ENCODE measurements at regions not wholly inside any gene's neighbourhood (a gene's known extent, or its start where the extent isn't known, plus 50 kb on each side); places are given as distances from the start of the nearest gene placed in this dataset.

DNA sequence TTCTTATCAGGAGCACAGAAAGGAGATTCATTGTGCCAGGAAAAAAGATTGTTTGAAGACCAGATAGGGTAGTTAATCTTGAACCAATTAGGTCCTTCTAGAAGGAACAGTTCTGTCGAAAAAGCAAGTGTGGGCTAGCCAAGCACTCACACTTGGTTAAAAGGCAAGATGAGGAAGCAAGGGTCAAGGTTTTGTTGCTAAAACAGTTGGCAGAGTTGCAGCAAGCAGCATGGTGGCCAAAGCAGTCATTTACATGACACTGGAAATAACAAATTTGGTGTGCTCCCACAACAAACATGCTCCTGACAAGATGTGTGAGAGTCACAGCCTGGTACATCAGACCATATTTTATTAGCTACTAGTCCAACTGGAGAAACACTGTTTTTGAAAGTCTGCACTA is 228.0 kb upstream of the CFAP20DC start:
- DNase-seq, result no peak

DNA sequence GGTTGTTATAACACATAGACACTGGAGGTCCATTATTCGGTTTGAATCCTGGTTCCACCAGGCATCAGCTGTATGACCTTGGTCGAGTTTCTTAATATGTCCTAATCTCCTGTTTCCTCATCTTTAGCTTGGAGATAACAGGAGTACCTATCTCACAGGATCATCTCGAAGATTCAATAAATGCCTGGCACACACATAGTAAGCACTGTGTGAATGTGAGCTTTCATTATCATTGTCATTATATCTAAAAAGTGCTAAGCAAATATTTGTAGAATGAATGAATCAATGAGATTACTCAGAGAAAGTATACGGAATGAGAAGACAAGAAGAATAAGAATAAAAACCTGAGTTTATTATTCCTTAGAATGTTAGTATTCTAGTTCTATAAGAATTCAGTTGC is 227.4 kb upstream of the CFAP20DC start:
- no peak for DNase-seq

DNA sequence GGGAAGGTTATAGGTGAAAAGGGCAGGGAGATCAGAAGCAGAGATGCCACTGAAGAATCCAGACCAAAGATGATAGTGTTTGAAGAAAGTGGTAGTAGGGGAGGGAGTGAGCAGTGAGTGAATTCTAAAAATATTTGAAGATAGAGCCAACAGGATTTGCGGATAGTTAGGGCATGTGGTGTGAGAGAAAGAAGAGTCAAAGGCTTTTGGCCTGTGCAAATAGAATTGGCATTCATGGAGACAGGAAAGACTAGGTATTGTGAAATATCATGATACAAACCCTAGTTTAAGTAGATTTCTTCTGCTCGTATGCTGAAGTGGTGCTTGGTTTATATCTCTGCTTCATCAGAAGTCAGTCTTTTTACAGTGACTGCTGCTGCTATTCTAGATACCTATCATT is 224.2 kb upstream of the CFAP20DC start:
- no peak for DNase-seq

DNA sequence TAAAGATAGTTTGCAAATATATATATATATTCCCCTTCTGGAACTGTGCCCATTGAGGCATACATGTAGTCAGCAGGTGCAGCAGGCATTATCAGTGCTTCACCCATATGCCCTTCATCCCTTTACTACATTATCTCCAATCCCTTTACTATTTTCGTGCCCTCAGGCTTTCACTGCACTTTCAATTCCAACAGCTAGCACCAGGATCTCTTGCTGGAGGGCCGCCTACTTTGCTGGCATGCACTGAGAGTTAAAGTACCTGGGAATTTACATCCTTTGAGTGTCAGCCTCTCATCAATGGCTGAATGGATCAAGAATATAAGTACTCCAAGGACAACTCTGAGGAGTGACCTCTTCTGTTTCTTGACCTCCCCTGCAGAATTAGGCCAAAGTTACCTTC is 222.1 kb upstream of the CFAP20DC start:
- DNase-seq, result no peak

DNA sequence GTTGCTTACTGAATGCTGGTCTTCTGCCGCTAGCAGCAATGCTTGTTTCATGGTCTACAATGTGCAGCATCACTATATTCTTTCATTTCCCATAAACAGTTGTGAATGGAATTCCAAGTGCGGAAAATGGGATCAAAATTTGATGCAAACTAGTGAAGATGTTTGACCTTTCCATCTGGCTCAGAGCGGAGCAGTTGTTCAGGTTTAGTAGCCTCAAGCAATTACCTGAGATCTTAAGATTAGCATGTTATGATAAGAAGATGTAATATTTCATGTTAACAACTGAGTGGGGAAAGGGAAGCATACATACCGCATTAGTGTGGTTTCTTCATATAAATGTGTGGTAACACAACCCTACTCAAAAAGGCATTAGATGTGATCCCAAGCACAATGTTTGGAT is 221.1 kb upstream of the CFAP20DC start:
- no peak for DNase-seq

DNA sequence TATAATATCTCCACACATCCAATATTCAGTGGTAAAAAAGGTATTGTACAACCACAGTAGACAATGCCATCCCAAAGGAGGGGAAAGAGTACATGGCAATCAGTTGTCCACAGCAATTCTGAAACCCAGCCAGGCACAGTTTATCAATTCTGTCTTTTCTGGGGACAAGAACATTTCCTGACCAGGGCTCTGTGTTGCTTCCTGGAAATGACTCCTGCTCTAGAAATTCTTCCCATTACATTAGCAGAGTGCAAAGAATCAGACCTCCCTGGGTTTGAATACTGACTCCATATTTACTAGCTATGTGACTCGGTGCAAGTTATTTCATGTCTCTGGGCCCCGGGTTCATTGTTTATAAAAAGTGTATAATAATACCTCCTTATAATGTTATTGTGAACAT is 220.4 kb upstream of the CFAP20DC start:
- no peak for DNase-seq

DNA sequence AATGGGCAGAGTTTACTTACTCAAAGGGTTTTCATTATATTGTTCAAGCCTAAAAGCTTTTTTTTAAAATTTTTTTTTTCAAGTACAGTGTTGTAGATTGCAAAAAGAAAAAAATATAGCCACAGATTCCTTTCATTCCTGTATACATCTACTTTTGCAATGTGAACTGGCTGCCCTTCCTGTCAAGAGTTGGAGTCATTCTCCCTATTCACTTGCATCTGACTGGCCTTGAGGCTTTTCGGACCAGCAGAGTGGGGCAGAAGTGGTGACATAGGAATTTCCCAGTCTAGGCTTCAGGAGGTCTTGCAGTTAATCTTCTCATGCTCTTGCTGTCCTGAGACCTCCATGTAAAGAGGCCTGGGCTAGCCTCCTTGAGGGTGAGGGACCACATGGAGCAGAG is 218.3 kb upstream of the CFAP20DC start:
- DNase-seq, result no peak

DNA sequence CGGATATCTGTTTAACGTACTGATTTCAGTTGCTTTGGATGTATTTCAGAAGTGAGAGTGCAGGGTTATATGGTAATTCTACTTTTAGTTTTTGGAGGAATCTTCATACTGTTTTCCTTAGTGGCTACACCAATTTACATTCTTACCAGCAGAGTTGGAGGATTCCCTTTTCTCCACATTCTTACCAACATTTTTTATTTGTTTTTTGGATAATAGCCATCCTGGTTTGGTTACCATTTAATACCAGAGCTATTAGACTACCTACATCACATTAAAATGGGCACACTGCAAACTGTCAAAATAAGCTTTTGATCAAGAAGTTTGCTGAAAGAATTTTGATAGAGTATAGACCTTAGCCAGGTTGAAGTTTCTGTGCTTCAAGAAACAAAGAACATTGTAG is 217.2 kb upstream of the CFAP20DC start:
- no peak for DNase-seq

DNA sequence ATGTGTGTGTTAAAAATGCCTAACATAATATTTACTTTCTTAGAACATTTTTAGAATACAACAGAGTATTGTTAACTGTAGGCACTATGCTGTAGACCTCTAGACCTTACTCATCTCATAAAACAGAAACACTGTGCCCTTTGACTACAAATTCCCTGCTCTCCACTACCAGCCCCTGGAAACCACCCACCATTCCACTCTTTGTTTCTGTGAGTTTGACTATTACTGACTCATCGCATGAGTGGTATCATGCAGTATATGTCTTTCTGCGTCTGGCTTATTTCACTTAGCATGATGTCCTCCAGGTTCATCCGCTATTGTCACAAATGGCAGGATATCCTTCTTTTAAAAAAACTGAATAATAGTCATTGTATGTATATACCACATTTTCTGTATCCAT is 216.7 kb upstream of the CFAP20DC start:
- DNase-seq, result no peak

DNA sequence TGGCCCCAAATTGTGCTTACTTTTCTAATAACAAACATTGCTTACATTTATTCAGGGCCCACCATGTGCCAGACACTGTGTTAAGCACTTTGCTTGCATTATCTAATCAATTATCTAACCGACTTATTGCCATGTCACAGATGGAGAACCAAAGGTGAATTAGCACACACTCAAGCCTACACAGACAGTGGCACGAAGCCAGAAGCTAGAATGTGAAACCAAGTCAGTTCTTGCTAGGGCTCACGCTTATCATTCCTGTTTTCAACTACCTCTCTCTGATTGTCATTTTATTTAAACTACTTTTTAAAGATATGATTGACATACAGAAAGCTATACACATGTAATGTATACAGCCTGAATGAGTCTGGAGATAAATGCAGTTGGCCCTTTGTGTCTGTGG is 215.7 kb upstream of the CFAP20DC start:
- DNase-seq, result no peak

DNA sequence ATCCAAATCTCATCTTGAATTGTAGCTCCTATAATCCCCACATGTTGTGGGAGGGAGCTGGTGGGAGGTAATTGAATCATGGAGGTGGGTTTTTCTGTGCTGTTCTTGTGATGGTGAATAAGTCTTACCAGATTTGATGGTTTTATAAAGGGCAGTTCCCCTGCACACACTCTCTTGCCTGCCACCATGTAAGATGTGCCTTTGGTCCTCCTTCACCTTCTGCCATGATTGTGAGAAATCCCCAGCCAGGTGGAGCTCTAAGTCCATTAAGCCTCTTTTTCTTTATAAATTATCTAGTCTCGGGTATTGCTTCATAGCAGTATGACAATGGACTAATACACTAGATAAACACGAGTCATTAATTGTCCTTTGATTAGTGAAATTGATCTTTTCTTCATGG is 214.5 kb upstream of the CFAP20DC start:
- DNase-seq, result no peak

DNA sequence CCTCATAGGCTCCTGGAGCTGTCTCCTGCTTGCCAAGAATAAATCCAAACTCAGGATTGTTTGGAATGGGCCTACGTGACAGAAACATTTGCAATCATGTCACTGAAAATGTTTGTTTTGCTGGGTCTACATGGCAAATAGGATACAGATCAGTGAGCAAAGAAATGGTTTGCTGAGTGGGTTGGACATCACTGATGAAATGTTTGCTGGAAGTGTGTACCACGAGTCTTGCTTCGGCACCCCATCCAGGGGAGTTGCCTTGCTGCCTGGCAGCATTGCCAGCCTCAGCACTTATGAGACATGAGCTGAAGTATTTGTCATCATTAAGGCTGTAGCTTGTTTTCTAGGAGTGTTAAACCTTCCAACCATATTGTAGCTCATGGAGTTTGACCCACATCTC is 213.3 kb upstream of the CFAP20DC start:
- DNase-seq, result no peak

DNA sequence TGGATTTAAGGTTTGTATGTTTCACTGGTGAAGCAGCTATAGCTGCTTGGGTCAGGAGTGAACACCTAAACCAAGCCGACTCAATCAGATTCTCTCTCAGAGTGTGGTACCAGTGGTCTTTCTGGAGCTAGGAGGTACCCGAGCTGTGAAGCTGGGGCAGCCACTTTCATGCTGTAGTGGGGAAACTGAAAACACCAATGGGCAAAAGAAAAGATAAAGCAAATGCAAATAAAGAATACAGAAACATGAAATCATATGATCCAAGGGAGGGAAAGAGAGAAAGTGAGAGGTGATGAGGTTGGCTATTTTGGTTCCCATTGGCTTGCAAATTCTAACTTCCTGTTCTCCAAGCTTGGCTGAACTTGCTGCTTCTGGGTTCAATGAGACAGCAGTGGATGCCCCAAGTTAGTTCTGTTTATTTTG is 212.3 kb upstream of the CFAP20DC start:
- DNase-seq, result no peak

DNA sequence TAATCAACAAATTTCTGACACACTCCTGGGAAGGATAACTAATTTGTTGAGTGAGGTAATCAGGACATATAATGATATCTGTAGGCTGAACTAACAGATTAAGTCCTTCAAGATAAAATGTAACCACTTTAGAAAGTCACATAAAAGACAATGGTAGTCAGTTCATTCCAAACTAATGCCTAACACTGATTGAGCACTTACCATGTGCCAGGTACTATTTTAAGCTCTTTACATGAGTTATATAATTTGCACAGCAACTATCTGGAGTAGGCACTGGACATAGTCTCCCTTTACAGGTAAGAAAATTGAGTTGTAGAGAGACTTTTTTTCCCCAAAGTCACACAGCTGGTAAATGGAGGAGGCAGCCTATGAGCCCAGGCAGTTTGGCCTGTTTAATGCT is 211.2 kb upstream of the CFAP20DC start:
- DNase-seq, result no peak

DNA sequence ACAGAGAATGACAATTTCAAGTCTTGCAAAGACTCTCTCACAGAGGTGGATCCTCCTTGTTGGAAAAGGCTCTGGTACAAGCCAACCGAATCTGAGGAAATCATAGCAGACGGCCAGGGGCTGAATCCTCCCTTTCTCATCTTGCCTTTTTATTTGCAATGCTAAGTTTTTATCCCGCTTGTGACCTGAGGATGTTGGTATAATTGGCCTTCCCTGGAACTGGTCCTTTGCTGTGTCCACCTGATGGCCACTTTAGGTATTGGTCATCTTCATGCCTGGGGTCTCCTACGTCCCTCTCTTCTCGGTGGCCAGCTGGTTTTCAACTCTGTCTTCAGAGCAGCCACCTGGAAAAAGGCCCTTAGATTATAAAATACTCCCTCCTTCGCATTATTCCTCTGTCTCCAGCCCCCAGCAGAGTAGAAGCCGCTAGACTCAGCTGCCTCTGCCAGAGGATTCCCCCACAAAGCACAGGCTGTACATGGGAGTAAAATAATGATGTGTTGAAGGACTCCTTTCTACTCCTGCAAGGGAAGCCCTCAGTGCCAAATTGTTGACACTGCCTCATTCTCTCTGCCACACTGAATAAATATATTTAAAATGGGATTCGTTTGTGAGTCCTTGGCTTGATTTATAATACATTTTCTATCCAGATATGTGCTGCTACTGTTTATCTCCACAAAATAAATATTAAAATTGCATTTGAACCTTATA is 208.9 kb upstream of the CFAP20DC start:
- no peak for DNase-seq

DNA sequence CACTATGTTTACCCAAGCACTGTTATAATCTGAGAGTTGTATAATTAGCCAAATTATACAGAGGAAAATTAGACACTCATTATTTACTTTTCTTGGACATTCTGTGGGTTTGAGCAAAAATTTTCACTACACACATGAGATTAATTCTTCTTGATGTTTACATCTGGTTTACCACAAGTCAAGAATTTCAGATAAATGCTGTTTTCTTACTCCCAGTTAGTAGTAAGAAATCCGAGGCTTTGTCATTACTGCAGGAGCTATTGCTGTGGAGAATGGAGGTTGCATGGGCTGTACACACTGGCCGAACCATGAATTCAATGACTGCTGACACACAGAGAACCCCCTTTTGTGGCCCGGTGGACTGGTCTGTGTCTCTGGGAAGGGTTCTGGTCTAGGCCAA is 207.7 kb upstream of the CFAP20DC start:
- no peak for DNase-seq

DNA sequence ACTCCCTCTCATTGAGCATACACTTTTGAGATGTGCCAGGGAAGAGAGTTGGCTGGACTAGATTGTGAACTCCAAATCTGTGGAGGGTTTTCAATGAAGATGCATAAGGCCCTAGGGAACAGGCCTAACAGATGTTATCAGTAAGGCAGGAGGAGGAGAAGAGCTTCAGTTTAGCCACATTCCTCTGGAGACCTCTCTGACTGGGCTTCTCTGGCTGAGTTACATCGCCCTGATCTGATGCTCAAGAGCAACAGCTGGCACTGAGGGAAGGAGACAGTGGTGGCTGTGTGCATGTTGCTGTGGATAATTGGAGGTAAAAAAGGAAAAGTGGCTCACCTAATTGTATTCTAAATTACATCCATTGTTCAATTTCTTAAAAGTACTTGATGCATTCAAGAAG is 206.4 kb upstream of the CFAP20DC start:
- DNase-seq, result no peak

DNA sequence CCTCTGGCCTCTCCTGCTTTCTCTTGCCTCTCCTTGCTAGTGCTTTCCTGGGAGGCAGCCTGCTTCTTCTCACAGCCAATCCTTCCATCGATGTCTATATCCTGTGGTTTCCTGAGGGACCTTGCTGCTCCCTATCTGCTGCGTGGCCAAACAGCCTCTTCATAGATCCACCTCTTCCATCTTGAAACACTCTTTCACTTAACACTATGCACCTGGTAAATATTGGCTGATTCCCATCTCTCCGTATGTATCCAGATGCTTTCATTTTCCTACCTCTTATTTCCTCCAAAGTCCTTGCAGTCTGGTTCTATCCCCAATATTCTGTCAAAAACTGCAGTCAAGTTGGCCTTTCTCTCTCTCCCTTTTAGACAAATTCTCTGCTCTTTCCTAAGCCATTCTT is 205.2 kb upstream of the CFAP20DC start:
- no peak for DNase-seq

DNA sequence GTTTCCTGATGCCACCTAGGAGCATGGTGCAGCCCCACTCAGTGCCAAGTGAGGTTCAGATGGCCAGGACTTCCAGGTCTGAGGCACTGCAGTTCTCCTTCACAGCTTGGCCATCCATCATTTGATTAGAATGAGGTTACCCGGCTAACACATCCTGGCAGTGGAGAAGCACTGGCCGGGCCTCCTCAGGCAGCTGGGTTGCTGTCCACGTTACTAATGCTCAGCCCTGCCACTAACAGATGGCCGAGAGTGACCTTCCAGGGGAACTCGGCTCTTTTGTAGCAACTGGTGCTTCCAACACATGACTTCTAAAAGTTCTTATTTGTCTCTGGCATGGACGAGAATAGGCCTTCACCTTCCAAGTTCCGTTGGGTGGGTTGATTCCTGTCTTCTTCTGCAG is 204.6 kb upstream of the CFAP20DC start:
- no peak for DNase-seq

DNA sequence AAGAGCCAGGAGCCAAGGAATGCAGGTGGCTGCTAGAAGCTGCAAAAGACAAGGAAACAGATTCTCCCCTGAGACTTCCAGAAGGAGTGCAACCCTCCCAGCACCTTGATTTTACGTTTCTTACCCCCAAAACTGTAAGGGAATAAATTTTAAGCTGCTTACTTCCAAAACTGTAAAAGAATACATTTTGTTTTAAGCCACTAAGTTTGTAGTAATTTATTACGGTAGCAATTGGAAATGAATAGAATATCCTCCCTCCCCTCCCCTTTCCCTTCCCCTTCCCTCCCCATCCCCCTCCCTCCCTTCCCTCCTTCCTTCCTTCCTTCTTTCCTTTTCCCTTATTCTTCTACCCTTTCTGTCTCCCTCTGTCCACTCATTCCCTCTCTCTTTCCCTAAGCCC is 203.7 kb upstream of the CFAP20DC start:
- DNase-seq, result no peak

DNA sequence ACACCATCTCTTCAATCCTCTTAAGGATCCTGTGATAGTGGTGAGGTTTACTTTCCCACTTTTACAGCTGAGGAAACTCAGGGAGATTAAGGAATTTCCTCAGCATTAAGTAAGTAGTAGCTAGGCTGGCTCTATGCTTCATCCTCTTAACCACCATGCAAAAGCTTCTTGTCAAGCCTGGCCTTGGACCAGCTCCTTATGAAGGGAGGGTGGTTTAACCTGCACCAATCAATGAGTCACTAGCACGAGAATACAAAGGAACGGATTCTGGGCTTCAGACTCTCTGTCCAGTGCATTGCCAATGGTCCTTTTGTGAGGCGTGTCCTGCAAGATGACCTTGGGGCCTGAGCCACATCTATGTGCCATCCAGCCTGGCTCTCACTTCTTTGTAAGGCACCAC is 202.0 kb upstream of the CFAP20DC start:
- DNase-seq, result no peak

DNA sequence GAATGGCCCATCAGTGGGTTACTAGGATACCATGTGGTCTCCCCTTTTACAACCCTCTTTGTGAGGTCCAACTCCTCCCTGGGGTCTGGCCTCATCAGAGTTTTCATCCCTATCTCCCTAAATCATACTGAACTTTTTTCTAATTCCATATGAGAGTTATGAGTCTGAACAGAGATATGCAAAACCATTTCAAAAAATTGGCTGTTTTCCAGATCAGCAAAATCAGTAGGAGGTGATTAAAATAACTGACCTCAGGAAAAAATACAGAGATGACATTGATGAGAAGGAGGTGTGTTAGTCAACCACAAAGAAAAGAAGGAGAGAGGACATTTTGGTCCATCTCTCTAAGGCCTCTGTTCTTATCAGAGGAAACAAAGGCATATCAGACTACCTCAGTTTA is 200.8 kb upstream of the CFAP20DC start:
- DNase-seq, result no peak

DNA sequence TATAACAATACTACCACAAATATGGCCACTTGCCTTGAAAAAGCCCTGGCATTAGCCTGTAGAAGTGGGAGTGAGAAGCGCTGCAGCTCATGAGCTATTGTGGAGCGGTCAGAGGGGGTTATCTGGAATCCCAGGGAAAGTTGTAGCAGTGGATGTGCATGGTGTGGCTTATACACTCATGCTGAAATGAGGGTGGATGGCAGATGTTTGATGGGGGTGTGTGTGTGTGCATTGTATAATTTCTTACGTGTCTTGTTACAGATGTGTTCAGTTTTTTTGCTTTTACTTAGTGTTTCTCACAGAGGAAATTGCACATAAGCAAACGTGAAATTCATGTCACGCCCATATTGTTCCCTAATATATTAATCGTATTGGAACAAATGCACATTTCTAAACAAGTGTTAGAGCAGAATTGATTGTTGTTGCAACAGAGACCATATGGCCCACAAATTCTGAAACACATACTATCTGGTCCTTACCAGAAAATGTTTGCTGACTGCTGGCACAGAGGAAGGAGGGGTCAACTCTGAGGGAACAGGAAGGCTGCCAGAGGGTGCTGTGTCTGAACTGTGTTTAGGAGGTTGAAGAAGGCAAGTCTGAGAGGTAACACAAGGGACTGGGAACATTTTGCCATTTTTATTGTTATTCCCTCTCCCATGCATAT is 200.0 kb upstream of the CFAP20DC start:
- no peak for DNase-seq

DNA sequence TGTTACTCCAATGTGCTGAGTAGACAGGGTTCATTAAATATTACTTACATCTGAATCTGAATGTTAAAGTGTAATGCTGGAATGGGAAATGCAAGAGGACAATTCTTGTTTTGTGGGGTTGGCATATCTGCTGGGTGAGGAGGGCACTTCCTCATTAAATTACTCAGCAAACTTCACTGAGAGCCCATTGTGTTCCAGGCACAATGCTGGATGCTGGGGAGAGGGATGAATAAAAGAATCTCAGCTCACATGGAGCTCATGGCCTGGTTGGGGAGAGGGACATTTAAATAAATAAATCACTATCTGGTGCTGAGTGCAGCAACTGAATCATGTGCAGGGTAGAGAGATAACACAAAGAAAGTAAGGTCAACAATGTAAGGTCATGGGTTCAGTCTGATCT is 199.2 kb upstream of the CFAP20DC start:
- no peak for DNase-seq

DNA sequence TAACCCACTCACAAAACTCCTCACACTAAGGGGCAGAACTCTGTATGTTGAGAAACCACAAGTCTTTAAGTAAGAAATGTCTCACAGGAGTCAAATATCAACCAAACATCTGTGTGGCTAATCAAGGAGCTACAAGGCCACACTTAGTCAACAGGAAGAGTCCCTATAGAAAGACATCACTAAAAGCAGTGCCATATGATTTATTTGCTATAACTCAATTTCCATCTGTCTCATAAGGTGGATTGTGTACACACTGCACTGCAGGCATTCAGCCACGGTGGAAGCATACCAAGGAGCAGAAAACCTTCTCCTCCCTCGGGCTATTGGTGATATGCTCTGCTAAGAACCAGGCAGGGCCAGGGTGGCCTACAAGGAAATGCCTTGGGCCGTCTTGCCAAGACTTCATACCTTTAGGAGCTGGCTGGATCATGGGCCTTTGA is 197.6 kb upstream of the CFAP20DC start:
- DNase-seq, result no peak

All from stimulated activated CD4-positive, alpha-beta T cell treated with anti-CD3 and anti-CD28 coated beads, Interleukin-4, amount 100 ng/mL, for 1 hour (primary cell).